Esophagus squamous epithelium (tissue), 4 donors: ENCODE measurements at regions not wholly inside any gene's neighbourhood (a gene's known extent, or its start where the extent isn't known, plus 50 kb on each side); places are given as distances from the start of the nearest gene placed in this dataset.

Experiments used
- POLR2A ChIP-seq, 4 donors: fragments of 450-650 bp; IDR thresholded peaks; one replicate each; pipeline ENCODE4 v1.6.1; 2017; ENCODE audit warnings: antibody characterized with exemption in 4 of 4, mild to moderate bottlenecking in 4 of 4, moderate library complexity in 3 of 4
- TF ChIP-seq, protein P1 (sequence below), 6 experiments: fragments of 450-650 bp in 4 of 6; fragments of 200-600 bp in 2 of 6; sonication (generic) in 2 of 6; IDR thresholded peaks; one replicate each; pipeline ENCODE4 v1.5.1; 2016 to 2019; ENCODE audit warnings: antibody characterized with exemption in 6 of 6, mild to moderate bottlenecking in 4 of 6, moderate library complexity in 4 of 6

- TF ChIP-seq, protein P1, sequence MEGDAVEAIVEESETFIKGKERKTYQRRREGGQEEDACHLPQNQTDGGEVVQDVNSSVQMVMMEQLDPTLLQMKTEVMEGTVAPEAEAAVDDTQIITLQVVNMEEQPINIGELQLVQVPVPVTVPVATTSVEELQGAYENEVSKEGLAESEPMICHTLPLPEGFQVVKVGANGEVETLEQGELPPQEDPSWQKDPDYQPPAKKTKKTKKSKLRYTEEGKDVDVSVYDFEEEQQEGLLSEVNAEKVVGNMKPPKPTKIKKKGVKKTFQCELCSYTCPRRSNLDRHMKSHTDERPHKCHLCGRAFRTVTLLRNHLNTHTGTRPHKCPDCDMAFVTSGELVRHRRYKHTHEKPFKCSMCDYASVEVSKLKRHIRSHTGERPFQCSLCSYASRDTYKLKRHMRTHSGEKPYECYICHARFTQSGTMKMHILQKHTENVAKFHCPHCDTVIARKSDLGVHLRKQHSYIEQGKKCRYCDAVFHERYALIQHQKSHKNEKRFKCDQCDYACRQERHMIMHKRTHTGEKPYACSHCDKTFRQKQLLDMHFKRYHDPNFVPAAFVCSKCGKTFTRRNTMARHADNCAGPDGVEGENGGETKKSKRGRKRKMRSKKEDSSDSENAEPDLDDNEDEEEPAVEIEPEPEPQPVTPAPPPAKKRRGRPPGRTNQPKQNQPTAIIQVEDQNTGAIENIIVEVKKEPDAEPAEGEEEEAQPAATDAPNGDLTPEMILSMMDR (IDR thresholded peaks at IDR 0.05) = no peak
- no peak for TF ChIP-seq POLR2A (IDR thresholded peaks at IDR 0.05)
Observed at GRCh38 chr1:72891976-72892375, 609.6 kb upstream of the NEGR1 start.
